ENCODE measurements at regions not wholly inside any gene's neighbourhood (a gene's known extent, or its start where the extent isn't known, plus 50 kb on each side); places are given as distances from the start of the nearest gene placed in this dataset.

- DNase-seq = no peak
Measured at GRCh38 chr11:10945196-10945595, 87.3 kb upstream of the ZBED5 start.

DNA sequence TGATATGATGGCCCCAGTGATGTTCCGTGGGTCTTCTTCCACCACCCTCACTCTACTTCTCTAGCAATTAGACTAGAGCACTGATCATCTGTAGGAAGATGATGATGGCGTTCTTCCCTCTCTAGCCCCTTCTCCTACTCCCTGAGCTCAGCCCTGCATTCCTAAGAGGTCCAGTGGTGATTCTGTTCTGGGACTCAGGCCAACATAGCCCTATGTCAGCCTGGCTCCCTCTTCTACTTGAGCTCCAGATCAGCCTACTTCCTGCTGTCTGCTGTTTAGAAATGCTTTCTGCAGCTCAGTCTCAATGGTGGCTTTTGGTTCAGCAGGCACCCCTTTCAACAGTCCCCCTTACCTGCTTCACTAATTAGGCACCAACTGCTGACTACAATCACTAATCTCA is 86.1 kb upstream of the ZBED5 start:
- DNase-seq = no peak

DNA sequence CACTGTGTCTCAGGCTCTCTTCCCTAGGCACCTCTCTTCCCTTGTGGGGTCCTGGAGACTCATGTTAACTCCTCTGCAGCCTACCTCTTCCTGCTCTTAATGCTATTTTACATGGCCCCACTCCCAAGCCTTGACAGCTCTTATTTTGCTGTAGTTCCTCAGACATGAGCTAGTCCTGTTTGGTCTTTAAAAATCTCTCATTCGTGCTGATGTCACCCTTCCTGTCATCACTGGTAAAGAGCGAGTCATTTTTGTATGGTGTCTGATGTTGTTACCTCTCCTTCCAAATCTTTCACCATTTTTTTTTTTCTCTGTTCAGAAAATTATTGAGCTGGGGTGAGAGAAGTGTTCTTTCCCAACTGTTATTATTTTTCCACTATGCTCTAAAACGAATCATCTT is 84.8 kb upstream of the ZBED5 start:
- DNase-seq = no peak

DNA sequence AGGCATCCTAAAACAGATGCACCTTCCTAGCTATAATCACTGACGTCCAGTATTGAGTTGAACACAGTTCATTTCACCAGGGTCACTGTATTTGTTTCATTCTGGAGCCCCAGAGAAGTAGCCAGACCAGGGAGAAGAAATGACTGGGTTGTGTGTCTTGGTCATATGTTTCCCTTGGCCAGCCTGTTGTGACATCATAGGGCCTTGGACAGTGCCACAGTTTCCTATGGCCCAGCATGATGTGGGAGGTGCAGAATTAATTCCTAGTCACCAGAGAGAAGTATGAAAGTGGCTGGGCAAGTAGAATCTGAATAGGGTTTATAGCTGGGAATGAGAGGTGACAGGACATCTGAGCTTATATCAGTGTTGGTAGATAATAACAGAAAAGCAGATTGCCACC is 84.0 kb upstream of the ZBED5 start:
- no peak for DNase-seq

DNA sequence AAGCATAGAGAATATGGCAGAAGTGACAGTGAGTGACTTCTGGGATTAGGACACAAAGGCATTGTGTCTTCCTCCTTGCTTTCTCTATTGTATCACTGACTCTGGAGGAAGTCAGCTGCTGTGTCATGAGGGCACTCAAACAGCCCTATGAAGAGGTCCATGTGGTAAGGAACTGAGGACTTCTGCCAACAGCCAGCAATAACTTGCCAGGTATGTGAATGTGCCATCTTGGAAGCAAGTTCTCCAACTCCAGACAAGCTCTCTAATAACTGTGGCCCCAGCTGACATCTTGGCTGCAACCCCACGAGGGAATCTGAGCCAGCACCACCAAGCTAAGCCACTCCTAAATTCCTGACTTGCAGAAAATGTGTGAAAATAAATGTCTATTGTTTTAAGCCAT is 83.6 kb upstream of the ZBED5 start:
- peak; percentile 43 for DNase-seq

DNA sequence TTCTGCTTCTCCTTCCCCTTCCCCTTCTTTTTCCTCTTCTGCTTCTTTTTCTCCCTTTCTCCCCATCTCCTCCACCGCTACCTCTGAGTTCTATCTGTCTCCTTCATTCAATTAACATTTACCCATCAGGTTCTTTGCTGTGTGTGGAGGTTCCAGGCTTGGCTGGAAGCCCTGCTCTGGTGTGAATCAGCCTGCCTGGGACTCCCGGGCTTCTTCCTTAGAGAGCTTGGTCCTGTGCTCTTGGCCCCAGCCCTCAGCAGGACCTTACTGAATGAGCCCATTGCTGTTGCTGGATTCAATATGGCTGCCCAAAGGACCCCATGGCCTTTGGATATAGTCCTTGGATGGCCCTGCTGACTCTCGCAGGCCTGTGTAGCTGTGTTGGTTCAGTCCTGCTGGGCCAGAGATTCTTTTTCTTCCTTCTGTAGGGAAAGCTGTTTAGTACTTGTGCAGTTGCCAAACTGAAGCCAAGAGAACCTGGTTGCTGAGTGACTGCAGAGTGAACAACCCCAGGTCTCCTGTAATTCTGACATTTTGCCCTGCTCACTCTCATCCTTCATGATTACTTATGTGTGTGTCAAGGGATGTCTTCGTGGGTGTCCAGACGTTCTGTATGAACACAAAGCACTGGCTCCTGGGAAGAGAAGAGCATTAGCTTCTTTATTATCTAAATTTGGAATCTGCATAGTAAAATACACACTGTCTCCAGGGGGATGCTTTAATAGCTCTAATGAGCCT is 81.0 kb upstream of the ZBED5 start:
- DNase-seq = no peak

GRCh38 chr11:10938231-10938630 is 80.4 kb upstream of the ZBED5 start:
- no peak for DNase-seq

GRCh38 chr11:10937385-10937771 is 79.5 kb upstream of the ZBED5 start:
- no peak for DNase-seq

- DNase-seq = no peak
Measured at GRCh38 chr11:10936626-10937384, 79.0 kb upstream of the ZBED5 start.

DNA sequence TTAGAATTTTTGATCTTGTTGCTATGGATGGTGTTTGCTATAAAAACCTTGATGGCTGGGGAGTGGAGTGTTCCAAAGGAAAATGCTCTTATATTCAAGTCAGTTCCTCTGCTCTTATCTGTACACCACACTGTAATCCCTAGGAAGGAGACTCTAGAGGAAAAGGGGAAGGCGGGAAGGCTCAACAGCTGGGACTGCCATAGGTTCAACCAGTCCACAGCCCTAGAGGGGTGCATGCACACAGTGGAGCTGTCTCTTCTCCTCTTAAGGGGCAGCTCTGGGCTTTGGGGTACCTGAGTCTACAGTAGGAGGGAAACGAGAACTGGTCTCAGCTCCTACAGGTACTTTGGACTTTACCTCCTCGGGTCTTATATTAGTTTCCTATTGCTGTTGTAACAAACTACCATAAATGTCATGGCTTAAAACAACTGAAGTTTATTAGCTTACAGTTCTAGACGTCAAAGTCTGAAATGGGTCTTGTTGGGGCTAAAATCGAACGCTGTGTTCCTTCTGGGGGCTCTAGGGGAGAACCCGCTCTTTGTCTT is 77.2 kb upstream of the ZBED5 start:
- no peak for DNase-seq

- DNase-seq = no peak
Measured at GRCh38 chr11:10934293-10934860, 76.5 kb upstream of the ZBED5 start.

DNA sequence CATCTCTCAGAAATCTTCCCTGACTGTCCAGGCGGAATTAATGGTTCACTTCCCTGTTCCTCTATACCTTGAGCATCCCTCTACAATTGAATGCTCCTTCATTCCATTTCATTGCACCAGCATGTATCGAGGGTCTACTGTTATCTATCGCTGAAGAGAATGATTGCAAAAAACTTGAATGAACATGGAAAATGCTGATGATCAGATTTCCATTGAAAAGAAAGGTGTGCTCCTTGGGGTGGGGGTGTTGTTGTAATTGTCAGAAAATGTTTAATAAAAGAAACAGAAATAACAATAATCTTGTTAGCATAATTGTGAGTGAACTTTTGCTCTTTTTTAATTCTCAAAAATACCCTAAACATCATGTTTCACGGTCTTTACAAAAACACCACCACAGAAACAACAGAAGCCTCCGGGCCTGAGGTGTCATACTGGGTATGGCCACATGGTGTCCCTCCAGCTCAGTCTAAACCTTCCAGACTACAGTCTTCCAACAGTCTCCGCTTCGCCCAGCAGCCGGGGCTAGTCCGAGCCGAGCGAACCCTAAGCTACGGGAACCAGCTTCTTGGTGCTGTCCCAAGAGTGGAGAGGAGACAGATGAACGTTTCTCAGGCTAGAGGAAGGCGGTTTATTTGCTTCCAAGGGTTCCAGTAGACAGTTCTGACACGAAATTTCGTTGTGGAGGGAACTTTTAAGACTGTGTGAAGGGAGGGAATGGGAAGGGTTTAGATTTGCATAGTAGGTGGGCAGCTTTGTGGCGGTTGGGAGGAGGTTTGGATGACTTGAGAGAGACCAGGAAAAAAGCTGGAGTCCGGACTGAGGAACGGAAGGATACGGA is 75.8 kb upstream of the ZBED5 start:
- DNase-seq = peak; percentile 97

GRCh38 chr11:10932976-10933375 is 75.1 kb upstream of the ZBED5 start:
- no peak for DNase-seq

DNA sequence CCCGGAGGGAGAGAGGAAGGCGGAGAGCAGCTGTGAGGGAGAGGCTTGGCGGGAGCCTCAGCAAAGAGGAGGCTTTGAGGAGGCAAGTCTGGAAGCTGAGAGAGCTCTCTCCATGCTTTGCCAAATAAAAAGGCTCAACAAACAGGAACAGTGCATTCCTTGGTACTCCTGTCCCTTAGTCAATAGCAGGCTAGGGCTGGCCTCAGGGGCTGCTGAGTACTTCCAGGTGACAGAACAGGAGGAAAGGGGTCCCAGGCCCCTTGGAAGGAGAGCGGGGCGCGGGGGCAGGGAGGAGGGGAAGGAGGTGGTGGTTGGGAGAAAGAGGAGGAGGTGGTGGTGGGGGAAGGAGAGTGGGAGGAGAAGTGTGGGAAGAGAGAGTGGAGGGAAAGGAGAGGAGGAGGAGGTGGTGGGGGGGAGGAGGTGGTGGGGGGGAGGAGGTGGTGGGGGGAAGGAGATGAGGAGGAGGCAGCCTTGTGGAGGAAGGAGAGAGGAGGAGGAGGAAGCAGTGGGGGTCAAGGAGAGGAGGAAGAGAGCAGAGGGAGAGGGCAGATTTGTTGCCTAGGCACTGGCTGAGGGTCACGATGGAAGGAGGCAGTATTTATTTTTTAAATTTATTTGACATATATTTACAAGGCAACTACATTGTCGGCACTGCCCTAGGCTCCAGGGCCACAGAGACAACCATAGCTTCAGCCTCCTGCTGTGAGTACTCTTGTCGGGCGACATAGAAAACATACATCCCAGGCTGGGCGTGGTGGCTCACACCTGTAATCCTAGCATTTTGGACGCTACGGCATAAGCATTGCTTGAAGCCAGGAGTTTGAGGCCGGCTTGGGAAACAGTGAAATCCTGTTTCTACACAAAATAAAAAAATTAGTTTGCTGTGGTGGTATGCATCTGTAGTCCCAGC is 74.2 kb upstream of the ZBED5 start:
- DNase-seq = no peak

GRCh38 chr11:10930972-10931760 is 73.3 kb upstream of the ZBED5 start:
- DNase-seq = peak; percentile 95

DNA sequence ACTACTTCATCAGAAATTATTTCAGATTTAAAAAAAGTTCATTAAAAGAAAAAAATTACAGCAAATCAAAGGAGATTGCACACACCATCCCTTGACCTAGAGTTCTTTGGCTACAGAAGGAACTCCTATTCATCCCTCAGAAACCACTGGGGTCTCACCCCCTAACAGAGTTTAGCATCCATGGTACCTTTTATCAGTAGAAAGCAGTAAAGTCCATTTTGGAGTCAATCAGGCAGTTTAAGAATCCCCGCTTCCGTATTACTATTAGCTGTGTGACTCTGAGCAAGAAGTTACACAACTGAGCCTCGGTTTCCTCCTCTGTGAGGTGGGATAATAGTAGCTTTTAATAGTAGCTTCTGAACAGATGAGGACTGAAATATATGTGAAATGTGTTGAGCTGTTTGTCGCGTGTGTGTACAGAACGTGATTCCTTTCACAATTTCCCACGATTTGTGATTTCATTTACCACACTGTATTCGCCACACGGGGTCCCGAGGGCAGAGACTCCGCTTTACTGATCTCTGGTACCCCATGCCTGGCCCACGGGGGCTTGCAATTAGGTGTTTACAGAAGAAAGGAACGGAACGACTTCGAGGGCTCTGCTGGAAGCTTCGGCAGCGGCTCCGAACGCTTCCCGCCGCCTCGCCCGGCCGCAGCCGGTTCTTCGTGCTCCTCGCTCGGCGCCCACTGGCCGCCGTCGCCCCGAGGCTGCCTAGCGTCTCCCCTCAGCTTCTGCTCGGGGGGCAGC is 72.5 kb upstream of the ZBED5 start:
- DNase-seq = peak; percentile 58

DNA sequence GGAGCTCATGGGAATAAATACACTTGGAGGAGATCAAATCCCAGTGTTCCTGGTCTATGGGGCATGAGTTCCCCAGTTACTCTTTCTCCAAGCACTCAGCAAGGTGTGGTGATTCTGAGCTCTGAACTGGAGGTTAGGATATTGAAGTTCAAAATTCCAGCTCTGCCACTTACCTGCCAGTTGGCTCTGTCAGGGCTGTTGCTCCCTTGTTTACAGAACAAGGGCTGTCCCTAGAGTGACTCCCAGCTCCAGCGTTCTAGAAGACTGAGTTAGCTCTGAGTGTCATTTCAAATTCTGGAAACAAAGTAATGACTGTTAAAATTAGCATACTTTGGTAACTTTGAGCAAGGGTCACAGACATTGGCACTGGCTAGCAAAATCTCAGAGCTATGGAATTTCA is 69.7 kb upstream of the ZBED5 start:
- DNase-seq = no peak

DNA sequence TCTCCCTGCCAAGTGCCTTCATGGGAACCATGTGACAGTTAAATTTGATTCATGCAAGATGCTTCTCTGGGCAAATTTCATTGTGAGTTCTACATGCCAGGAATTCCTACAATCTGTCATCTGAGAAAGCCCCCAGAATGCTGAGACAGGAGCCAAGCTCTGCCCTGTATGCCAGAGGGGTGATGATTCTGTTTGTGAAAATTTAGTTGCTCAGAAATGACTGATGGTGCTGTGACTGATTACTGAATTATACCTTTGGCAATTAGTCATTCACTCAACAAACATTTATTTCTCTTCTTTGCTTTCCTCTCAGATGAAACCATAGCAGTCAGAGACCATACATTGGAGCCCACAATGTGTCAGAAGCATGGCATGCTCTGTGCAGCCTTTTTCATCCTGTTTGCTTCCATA is 69.0 kb upstream of the ZBED5 start:
- no peak for DNase-seq

DNA sequence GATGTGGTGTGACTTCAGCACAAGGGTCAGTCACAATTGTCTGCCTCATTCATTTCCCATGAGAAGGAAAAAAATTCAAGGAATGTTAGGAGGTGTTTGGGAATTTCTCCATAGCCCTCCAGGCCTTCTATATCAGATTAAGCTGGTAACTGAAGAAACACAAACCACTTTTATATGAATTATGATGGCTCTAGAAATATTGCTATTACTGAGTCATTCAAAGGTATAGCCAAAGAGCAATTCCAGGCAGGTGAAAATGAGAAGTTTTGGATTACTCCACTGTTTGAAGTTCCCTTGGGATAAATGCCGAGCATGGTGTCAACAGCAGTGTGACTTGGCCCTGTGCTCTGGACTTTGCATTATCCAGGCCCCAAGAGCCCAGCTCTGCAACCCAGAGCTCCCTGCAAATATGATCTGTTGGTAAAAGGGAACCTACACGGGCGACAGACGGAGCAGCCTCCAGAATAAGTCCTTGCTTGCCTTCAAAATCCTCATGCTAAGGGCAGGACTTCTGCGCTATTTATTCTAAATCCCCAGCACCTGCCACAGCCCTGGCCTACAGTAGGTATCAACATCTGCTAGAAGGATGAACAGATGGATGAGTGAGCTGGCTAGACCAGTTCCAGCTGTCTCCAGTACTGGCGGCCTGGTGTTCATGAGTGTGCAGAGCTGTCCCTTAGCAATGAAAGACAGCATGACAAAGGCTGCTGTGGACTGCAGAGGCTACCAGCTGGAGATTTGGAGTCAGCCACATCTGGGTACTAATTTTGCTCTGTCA is 67.5 kb upstream of the ZBED5 start:
- peak; percentile 94 for DNase-seq

Measured in tongue (tissue), 1 donor.